ENCODE measurements at regions not wholly inside any gene's neighbourhood (a gene's known extent, or its start where the extent isn't known, plus 50 kb on each side); places are given as distances from the start of the nearest gene placed in this dataset.

GRCh38 chr16:5572056-5572455, 474.5 kb upstream of the EEF2KMT start:
- TF ChIP-seq CTCF (IDR thresholded peaks at IDR 0.05) (no peak), POLR2A (IDR thresholded peaks at IDR 0.05) (no peak)
